IMR-90 (cell line): ENCODE measurements at regions not wholly inside any gene's neighbourhood (a gene's known extent, or its start where the extent isn't known, plus 50 kb on each side); places are given as distances from the start of the nearest gene placed in this dataset.

Experiments used
- ATAC-seq: fragments of 200-7000 bp; cut with Tn5 transposase; 2 replicates; pipeline ENCODE4 v1.9.1; 2020; ENCODE audit warnings: low read depth, mild to moderate bottlenecking, moderate library complexity
- BruUV-seq: library from RNA; stranded (reverse); fragments of 400-500 nt; replicated peaks from 2 replicates; lab custom pipeline; 2021; lab: Mats Ljungman, UMichigan
- CTCF ChIA-PET: fragments of 300-600 bp; formaldehyde crosslinking; extraction: SDS; loops from one replicate; lab custom pipeline; 2021; ENCODE audit warnings: antibody characterized with exemption; lab: Yijun Ruan, JAX
- POLR2A ChIA-PET: fragments of 300-600 bp; sonication (Branson Sonifier 250); formaldehyde crosslinking; loops from one replicate; lab custom pipeline; 2022; ENCODE audit warnings: antibody characterized with exemption; ENCODE audit not compliant: unreplicated experiment; lab: Charles Lee
- DNase-seq: peaks from one replicate; pipeline ENCODE4 v3.0.0; 2013
- H2AFZ ChIP-seq: replicated peaks from 2 replicates; pipeline ENCODE3; 2013; ENCODE audit warnings: low read length, mild to moderate bottlenecking; ENCODE audit not compliant: poor library complexity
- H2AK5ac ChIP-seq: 2 replicates; pipeline ENCODE4 v1.6.1; 2013; ENCODE audit warnings: low read depth, low read length, inconsistent platforms
- H2AK9ac ChIP-seq: replicated peaks from 2 replicates; pipeline ENCODE3; 2013; ENCODE audit warnings: mild to moderate bottlenecking, low read depth, low read length, moderate library complexity; ENCODE audit not compliant: poor library complexity
- H2BK120ac ChIP-seq: 2 replicates; pipeline ENCODE4 v1.6.1; 2013; ENCODE audit warnings: low read depth, low read length, inconsistent platforms
- H2BK15ac ChIP-seq: 3 replicates; pipeline ENCODE4 v1.6.1; 2013; ENCODE audit warnings: low read depth, low read length, inconsistent platforms
- H2BK20ac ChIP-seq: 2 replicates; pipeline ENCODE4 v1.6.1; 2013; ENCODE audit warnings: low read depth, mild to moderate bottlenecking, inconsistent platforms, low read length, moderate library complexity
- H2BK5ac ChIP-seq: 2 replicates; pipeline ENCODE4 v1.6.1; 2013; ENCODE audit warnings: mild to moderate bottlenecking, low read depth, low read length, inconsistent platforms; ENCODE audit not compliant: poor library complexity, severe bottlenecking
- H3K14ac ChIP-seq: replicated peaks from 2 replicates; pipeline ENCODE4 v1.6.1; 2013; ENCODE audit warnings: low read depth, low read length, inconsistent platforms
- H3K18ac ChIP-seq: 2 replicates; pipeline ENCODE4 v1.6.1; 2013; ENCODE audit warnings: low read depth, low read length, control low read depth
- H3K23ac ChIP-seq: 2 replicates; pipeline ENCODE4 v1.6.1; 2013; ENCODE audit warnings: low read depth, low read length, inconsistent platforms
- H3K27ac ChIP-seq: 2 replicates; pipeline ENCODE4 v1.5.1; 2013; ENCODE audit warnings: mild to moderate bottlenecking, control low read depth, low read length; ENCODE audit not compliant: insufficient read depth
- H3K27me3 ChIP-seq: 2 replicates; pipeline ENCODE4 v1.6.1; 2013; ENCODE audit warnings: low read length; ENCODE audit not compliant: control insufficient read depth, insufficient read depth
- H3K36me3 ChIP-seq: 2 replicates; pipeline ENCODE4 v1.6.1; 2013; ENCODE audit warnings: low read length, mixed read lengths; ENCODE audit not compliant: control insufficient read depth, insufficient read depth
- H3K4ac ChIP-seq: 2 replicates; pipeline ENCODE4 v1.6.1; 2013; ENCODE audit warnings: low read depth, low read length, inconsistent platforms
- H3K4me1 ChIP-seq: 2 replicates; pipeline ENCODE4 v1.6.1; 2013; ENCODE audit warnings: low read length, mixed read lengths; ENCODE audit not compliant: control insufficient read depth, insufficient read depth
- H3K4me2 ChIP-seq: 2 replicates; pipeline ENCODE4 v1.6.1; 2013; ENCODE audit warnings: low read depth, mild to moderate bottlenecking, control low read depth, low read length, moderate library complexity
- H3K4me3 ChIP-seq: 2 replicates; pipeline ENCODE4 v1.5.1; 2013; ENCODE audit warnings: low read depth, mild to moderate bottlenecking, control low read depth, low read length, moderate library complexity; ENCODE audit not compliant: insufficient read depth
- H3K56ac ChIP-seq: 2 replicates; pipeline ENCODE4 v1.6.1; 2013; ENCODE audit warnings: low read length, inconsistent platforms; ENCODE audit not compliant: insufficient read depth; ENCODE audit errors: extremely low read depth
- H3K79me1 ChIP-seq, 2 experiments: 2 replicates each; pipeline ENCODE4 v1.6.1; 2013; ENCODE audit warnings: low read length in 2 of 2, inconsistent platforms in 1 of 2, low read depth in 1 of 2
- H3K9ac ChIP-seq: 2 replicates; pipeline ENCODE4 v1.6.1; 2013; ENCODE audit warnings: low read depth, low read length, control low read depth
- H3K9me1 ChIP-seq: 2 replicates; pipeline ENCODE4 v1.6.1; 2013; ENCODE audit warnings: low read length, inconsistent platforms; ENCODE audit not compliant: insufficient read depth
- H3K9me3 ChIP-seq: 2 replicates; pipeline ENCODE4 v1.6.1; 2013; ENCODE audit warnings: low read length; ENCODE audit not compliant: control insufficient read depth, insufficient read depth
- H4K20me1 ChIP-seq: 2 replicates; pipeline ENCODE4 v1.6.1; 2013; ENCODE audit warnings: low read length, inconsistent platforms; ENCODE audit not compliant: insufficient read depth
- H4K5ac ChIP-seq: 2 replicates; pipeline ENCODE4 v1.6.1; 2013; ENCODE audit warnings: mild to moderate bottlenecking, low read depth, low read length, control low read depth
- H4K8ac ChIP-seq, 2 experiments: 2 replicates each; pipeline ENCODE4 v1.6.1; 2013; ENCODE audit warnings: low read depth in 2 of 2, low read length in 2 of 2, control low read depth in 1 of 2, inconsistent platforms in 1 of 2
- H4K91ac ChIP-seq: 2 replicates; pipeline ENCODE4 v1.6.1; 2013; ENCODE audit warnings: low read depth, low read length, inconsistent platforms; ENCODE audit not compliant: insufficient read depth
- BHLHE40 ChIP-seq: fragments of 150-350 bp; IDR thresholded peaks from 2 replicates; pipeline ENCODE4 v1.6.1; 2016; ENCODE audit warnings: mild to moderate bottlenecking, low read depth, low read length
- CHD1 ChIP-seq: IDR thresholded peaks from 2 replicates; pipeline ENCODE4 v1.6.1; 2012; ENCODE audit warnings: low read depth, low read length, improper control_type of control experiment
- CTCF ChIP-seq: conservative IDR thresholded peaks from 2 replicates; pipeline ENCODE4 v1.5.1; 2012; ENCODE audit warnings: mild to moderate bottlenecking, low read depth, low read length, improper control_type of control experiment
- FOS ChIP-seq: fragments of 150-350 bp; IDR thresholded peaks from 2 replicates; pipeline ENCODE4 v1.6.1; 2016; ENCODE audit warnings: low read depth, low read length
- MAZ ChIP-seq: IDR thresholded peaks from 2 replicates; pipeline ENCODE4 v1.6.1; 2012; ENCODE audit warnings: low read depth, mild to moderate bottlenecking, low read length, improper control_type of control experiment, moderate library complexity, borderline replicate concordance
- MXI1 ChIP-seq: IDR thresholded peaks from 2 replicates; pipeline ENCODE4 v1.6.1; 2012; ENCODE audit warnings: low read depth, mild to moderate bottlenecking, low read length, moderate library complexity, borderline replicate concordance
- WGBS, 2 experiments: methylation state at CpG; one replicate each; pipeline versions ENCODE4 v1.1.5 to v1.1.7; 2013; ENCODE audit warnings: missing lambda C conversion rate in 2 of 2; ENCODE audit not compliant: insufficient read length in 1 of 2; ENCODE audit errors: extremely low coverage in 2 of 2; 5-methylcytosine and 5-hydroxymethylcytosine counted together
- dilution Hi-C: fragments of 300-500 bp; cut with HindIII; formaldehyde crosslinking; loops from one replicate; pipeline ENCODE4 v1.14.3; 2018; ENCODE audit warnings: low sequenced_read_pairs; ENCODE audit not compliant: unreplicated experiment
- in situ Hi-C: fragments of 300-500 bp; cut with MboI; formaldehyde crosslinking; loops from 3 replicates; pipeline ENCODE4 v1.14.3; 2019; ENCODE audit warnings: low sequenced_read_pairs, inconsistent platforms, mixed read lengths
- intact Hi-C: fragments of 100-400 bp; cut with micrococcal nuclease; formaldehyde crosslinking; loops from 2 replicates; pipeline ENCODE4 v1.10.0; 2022
- TF ChIP-seq, protein P1 (sequence below): fragments of 150-350 bp; IDR thresholded peaks from 2 replicates; pipeline ENCODE4 v1.6.1; 2016; ENCODE audit warnings: low read depth, mild to moderate bottlenecking, low read length, moderate library complexity, borderline replicate concordance

- Histone ChIP-seq H3K9me3 (peaks cover 12% of the 10 kb centered on the region), H2AK9ac (no peak overlapping the region), H3K14ac (no peak overlapping the region), H3K18ac (no peak overlapping the region), H3K23ac (no peak overlapping the region), H3K9ac (no peak overlapping the region), H3K79me1 (no peaks in the 10 kb centered on the region), H3K27ac (no peak overlapping the region), H2BK5ac (no peak overlapping the region), H4K20me1 (no peaks in the 10 kb centered on the region), H3K4me2 (no peak overlapping the region), H2BK20ac (no peak overlapping the region), H3K4ac (no peak overlapping the region), H3K4me1 (no peaks in the 10 kb centered on the region), H3K27me3 (no peaks in the 10 kb centered on the region), H4K5ac (no peak overlapping the region), H2AFZ (no peak overlapping the region), H2AK5ac (no peak overlapping the region), H2BK15ac (no peak overlapping the region), H4K8ac (no peak overlapping the region), H4K91ac (no peak overlapping the region), H3K9me1 (no peaks in the 10 kb centered on the region), H3K36me3 (no peaks in the 10 kb centered on the region), H2BK120ac (no peak overlapping the region), H3K56ac (no peak overlapping the region), H3K4me3 (no peak overlapping the region)
- POLR2A ChIA-PET: no interaction called here
- WGBS, 2 experiments: no CpG with 5 or more reads among the region's 1 CpG
- dilution Hi-C loops (no loop called here), intact Hi-C loops (no loop called here), in situ Hi-C loops (no loop called here)
- TF ChIP-seq MXI1: no peak
- no peak for TF ChIP-seq CTCF
- TF ChIP-seq BHLHE40: no peak
- TF ChIP-seq CHD1: no peak
- TF ChIP-seq MAZ: no peak
- no peak for TF ChIP-seq FOS
- TF ChIP-seq, protein P1, sequence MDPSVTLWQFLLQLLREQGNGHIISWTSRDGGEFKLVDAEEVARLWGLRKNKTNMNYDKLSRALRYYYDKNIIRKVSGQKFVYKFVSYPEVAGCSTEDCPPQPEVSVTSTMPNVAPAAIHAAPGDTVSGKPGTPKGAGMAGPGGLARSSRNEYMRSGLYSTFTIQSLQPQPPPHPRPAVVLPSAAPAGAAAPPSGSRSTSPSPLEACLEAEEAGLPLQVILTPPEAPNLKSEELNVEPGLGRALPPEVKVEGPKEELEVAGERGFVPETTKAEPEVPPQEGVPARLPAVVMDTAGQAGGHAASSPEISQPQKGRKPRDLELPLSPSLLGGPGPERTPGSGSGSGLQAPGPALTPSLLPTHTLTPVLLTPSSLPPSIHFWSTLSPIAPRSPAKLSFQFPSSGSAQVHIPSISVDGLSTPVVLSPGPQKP: no peak
- DNase-seq: no peak
- CTCF ChIA-PET: no interaction called here
- no TSS peak for BruUV-seq
- no peak for ATAC-seq
Measured at GRCh38 chr3:82739390-82739789, 977.9 kb upstream of the GBE1 start.
